ENCODE measurements at regions not wholly inside any gene's neighbourhood (a gene's known extent, or its start where the extent isn't known, plus 50 kb on each side); places are given as distances from the start of the nearest gene placed in this dataset.

- no peak for DNase-seq
Observed at GRCh38 chr2:237250599-237250998, 163.4 kb downstream of the COL6A3 start.

GRCh38 chr2:237251986-237252385, 162.0 kb downstream of the COL6A3 start:
- DNase-seq = no peak

GRCh38 chr2:237253046-237253702, 160.8 kb downstream of the COL6A3 start:
- DNase-seq = no peak

- no peak for DNase-seq
Observed at GRCh38 chr2:237254369-237254861, 159.5 kb downstream of the COL6A3 start.

GRCh38 chr2:237254911-237255578, 158.9 kb downstream of the COL6A3 start:
- DNase-seq = no peak

- DNase-seq = no peak
Observed at GRCh38 chr2:237256887-237257286, 157.1 kb downstream of the COL6A3 start.

- peak in 1 of 2 donors; percentile 22 for DNase-seq
Observed at GRCh38 chr2:237257471-237257951, 156.5 kb downstream of the COL6A3 start.

GRCh38 chr2:237258116-237258515, 155.8 kb downstream of the COL6A3 start:
- DNase-seq = peak; percentile 67 to 73

GRCh38 chr2:237258615-237259014, 155.3 kb downstream of the COL6A3 start:
- no peak for DNase-seq

- no peak for DNase-seq
Observed at GRCh38 chr2:237259201-237259600, 154.8 kb downstream of the COL6A3 start.

GRCh38 chr2:237260039-237260620, 153.8 kb downstream of the COL6A3 start:
- DNase-seq = no peak

GRCh38 chr2:237260686-237261085, 153.3 kb downstream of the COL6A3 start:
- DNase-seq = no peak

- peak in 1 of 2 donors; percentile 28 for DNase-seq
Observed at GRCh38 chr2:237261327-237261726, 152.6 kb downstream of the COL6A3 start.

GRCh38 chr2:237262838-237263771, 150.9 kb downstream of the COL6A3 start:
- peak; percentile 84 to 89 for DNase-seq

- no peak for DNase-seq
Observed at GRCh38 chr2:237264480-237265219, 149.3 kb downstream of the COL6A3 start.

GRCh38 chr2:237268004-237268708, 145.8 kb downstream of the COL6A3 start:
- no peak for DNase-seq

- DNase-seq = no peak
Observed at GRCh38 chr2:237269138-237269875, 144.7 kb downstream of the COL6A3 start.

GRCh38 chr2:237270520-237270919, 143.4 kb downstream of the COL6A3 start:
- DNase-seq = no peak

GRCh38 chr2:237271698-237272652, 142.0 kb downstream of the COL6A3 start:
- no peak for DNase-seq

Measured in inflammatory macrophage treated with lipopolysaccharide for 1 hour (primary cell).